SK-N-SH (cell line): ENCODE measurements at regions not wholly inside any gene's neighbourhood (a gene's known extent, or its start where the extent isn't known, plus 50 kb on each side); places are given as distances from the start of the nearest gene placed in this dataset.

Source experiments
- CTCF ChIA-PET: fragments of 300-600, 350-600 bp; formaldehyde crosslinking; extraction: SDS; loops from one replicate; lab custom pipeline; 2021; lab: Yijun Ruan, JAX
- POLR2A ChIA-PET: fragments of 350-600 bp; sonication (Branson Sonifier 250); formaldehyde crosslinking; extraction: SDS; loops from one replicate; lab custom pipeline; 2020; ENCODE audit warnings: antibody characterized with exemption, inconsistent platforms; lab: Yijun Ruan, JAX
- DNase-seq: peaks from one replicate; pipeline ENCODE4 v3.0.0; 2012
- H2AFZ ChIP-seq: fragments of 200-600 bp; sonication (generic); 2 replicates; pipeline ENCODE4 v1.8.1; 2016; ENCODE audit warnings: antibody characterized with exemption, mild to moderate bottlenecking, low read depth
- H3F3A ChIP-seq: fragments of 200-600 bp; sonication (generic); replicated peaks from 2 replicates; pipeline ENCODE3; 2016; ENCODE audit warnings: antibody characterized with exemption, mild to moderate bottlenecking; ENCODE audit not compliant: insufficient read depth
- H3K27ac ChIP-seq, 2 experiments: fragments of 200-500 bp in 1 of 2; fragments of 200-600 bp in 1 of 2; sonication (Bioruptor generic) in 1 of 2; sonication (generic), shearing (Covaris generic) in 1 of 2; 2 replicates each; pipeline versions ENCODE4 v1.5.1 to v1.6.1; 2014 to 2016; ENCODE audit warnings: low read depth in 2 of 2, inconsistent platforms in 1 of 2, low read length in 1 of 2, mild to moderate bottlenecking in 1 of 2, mixed read lengths in 1 of 2
- H3K27me3 ChIP-seq: fragments of 200-600 bp; sonication (generic), shearing (Covaris generic); 2 replicates; pipeline ENCODE4 v1.6.1; 2016; ENCODE audit warnings: mixed run types; ENCODE audit not compliant: insufficient read depth
- H3K36me3 ChIP-seq, 2 experiments: fragments of 200-500 bp in 1 of 2; fragments of 200-600 bp in 1 of 2; sonication (Bioruptor generic) in 1 of 2; sonication (generic) in 1 of 2; replicated peaks in 1 of 2; 2 replicates each; pipeline versions ENCODE3 to v1.5.1; 2014 to 2016; ENCODE audit warnings: low read length in 1 of 2, mild to moderate bottlenecking in 1 of 2; ENCODE audit not compliant: insufficient read depth in 2 of 2, control insufficient read depth in 1 of 2
- H3K4me1 ChIP-seq, 2 experiments: fragments of 200-500 bp in 1 of 2; fragments of 200-600 bp in 1 of 2; sonication (Bioruptor generic) in 1 of 2; sonication (generic), shearing (Covaris generic) in 1 of 2; 2 replicates each; pipeline versions ENCODE4 v1.5.1 to v1.6.1; 2014 to 2016; ENCODE audit warnings: low read depth in 1 of 2, low read length in 1 of 2, mixed run types in 1 of 2; ENCODE audit not compliant: insufficient read depth in 2 of 2, control insufficient read depth in 1 of 2
- H3K4me2 ChIP-seq: fragments of 200-600 bp; sonication (generic), shearing (Covaris generic); 2 replicates; pipeline ENCODE4 v1.6.1; 2017; ENCODE audit warnings: mixed run types
- H3K4me3 ChIP-seq, 2 experiments: fragments of 200-500 bp in 1 of 2; fragments of 200-600 bp in 1 of 2; sonication (Bioruptor generic) in 1 of 2; sonication (generic), shearing (Covaris generic) in 1 of 2; 2 replicates each; pipeline versions ENCODE4 v1.5.1 to v1.8.1; 2014 to 2016; ENCODE audit warnings: low read depth in 2 of 2, inconsistent platforms in 1 of 2, low read length in 1 of 2, mild to moderate bottlenecking in 1 of 2, mixed read lengths in 1 of 2, moderate library complexity in 1 of 2
- H3K79me2 ChIP-seq: fragments of 200-600 bp; sonication (generic); 2 replicates; pipeline ENCODE4 v1.8.1; 2017; ENCODE audit warnings: mild to moderate bottlenecking; ENCODE audit not compliant: insufficient read depth
- H3K9ac ChIP-seq: fragments of 200-600 bp; sonication (generic); 2 replicates; pipeline ENCODE4 v1.6.1; 2017; ENCODE audit warnings: mixed run types
- H3K9me2 ChIP-seq: fragments of 200-600 bp; sonication (generic); 2 replicates; pipeline ENCODE4 v1.6.1; 2017; ENCODE audit warnings: mixed run types
- H3K9me3 ChIP-seq: fragments of 200-600 bp; sonication (generic); 2 replicates; pipeline ENCODE4 v1.6.1; 2017; ENCODE audit warnings: mixed run types, mild to moderate bottlenecking, moderate library complexity
- H4K20me1 ChIP-seq: fragments of 200-600 bp; sonication (generic); 2 replicates; pipeline ENCODE4 v1.6.1; 2017; ENCODE audit warnings: mild to moderate bottlenecking, mixed run types; ENCODE audit not compliant: insufficient read depth
- ELF1 ChIP-seq: IDR thresholded peaks from 2 replicates; pipeline ENCODE4 v1.4.0; 2012
- EZH2phosphoT487 ChIP-seq: fragments of 200-600 bp; sonication (generic); IDR thresholded peaks from 2 replicates; pipeline ENCODE4 v1.6.1; 2017; ENCODE audit warnings: low read depth, mixed run types, mild to moderate bottlenecking, antibody characterized with exemption, moderate library complexity, borderline replicate concordance
- GATA2 ChIP-seq: sonication (generic); formaldehyde crosslinking; IDR thresholded peaks from 2 replicates; pipeline ENCODE4 v1.5.0; 2020; ENCODE audit warnings: mild to moderate bottlenecking, missing genetic modification reagents
- IRF3 ChIP-seq: fragments of 150-350 bp; IDR thresholded peaks from 2 replicates; pipeline ENCODE4 v1.6.1; 2016; ENCODE audit warnings: mild to moderate bottlenecking, low read depth, low read length
- MEF2A ChIP-seq: IDR thresholded peaks from 2 replicates; pipeline ENCODE4 v1.4.0; 2012; ENCODE audit warnings: low read depth, borderline replicate concordance
- MXI1 ChIP-seq: IDR thresholded peaks from 2 replicates; pipeline ENCODE4 v1.6.1; 2012; ENCODE audit warnings: mild to moderate bottlenecking, low read depth, low read length, improper control_type of control experiment
- NFIC ChIP-seq: IDR thresholded peaks from 2 replicates; pipeline ENCODE4 v1.4.0; 2012; ENCODE audit warnings: borderline replicate concordance
- NRF1 ChIP-seq: IDR thresholded peaks from 2 replicates; pipeline ENCODE4 v1.6.1; 2012; ENCODE audit warnings: low read depth, mild to moderate bottlenecking, low read length
- PBX3 ChIP-seq: IDR thresholded peaks from 2 replicates; pipeline ENCODE4; 2012
- POLR2AphosphoS5 ChIP-seq: IDR thresholded peaks from 2 replicates; pipeline ENCODE4 v1.6.1; 2012; ENCODE audit warnings: low read depth, low read length
- SIN3A ChIP-seq: IDR thresholded peaks from 2 replicates; pipeline ENCODE4 v1.6.1; 2012; ENCODE audit warnings: low read depth, mild to moderate bottlenecking, low read length, moderate library complexity, borderline replicate concordance
- TAF1 ChIP-seq: IDR thresholded peaks from 2 replicates; pipeline ENCODE4 v1.6.1; 2012; ENCODE audit warnings: low read depth, mild to moderate bottlenecking, low read length, moderate library complexity, borderline replicate concordance
- TCF12 ChIP-seq: IDR thresholded peaks from 2 replicates; pipeline ENCODE4 v1.4.0; 2012
- WGBS: methylation state at CpG from one replicate; pipeline ENCODE4 v1.1.6; 2017; ENCODE audit warnings: low lambda C conversion rate; 5-methylcytosine and 5-hydroxymethylcytosine counted together
- TF ChIP-seq, protein P1 (sequence below): IDR thresholded peaks from 2 replicates; pipeline ENCODE4 v1.6.1; 2012; ENCODE audit warnings: mild to moderate bottlenecking, low read depth, low read length, moderate library complexity
- TF ChIP-seq, protein P2 (sequence below): IDR thresholded peaks from 2 replicates; pipeline ENCODE4 v1.4.0; 2012; ENCODE audit warnings: low read depth, borderline replicate concordance
- TF ChIP-seq, protein P3 (sequence below): IDR thresholded peaks from 2 replicates; pipeline ENCODE4 v1.4.0; 2012; ENCODE audit warnings: low read depth

- Histone ChIP-seq H4K20me1 (no peaks in the 10 kb centered on the region), H3K9me2 (peaks cover 4% of the 10 kb centered on the region; the same call in 1 of the 2 replicates), H3K4me2 (no peak overlapping the region), H3K9ac (no peak overlapping the region), H3K9me3 (no peaks in the 10 kb centered on the region), H3K4me1 (no peaks in the 10 kb centered on the region), H3K79me2 (no peaks in the 10 kb centered on the region), H3K4me3 (no peak overlapping the region), H3K36me3 (no peaks in the 10 kb centered on the region), H3K27me3 (no peaks in the 10 kb centered on the region), H2AFZ (no peak overlapping the region), H3F3A (no peaks in the 10 kb centered on the region), H3K27ac (no peak overlapping the region)
- 6% methylated on average over 1 of the region's 1 CpG for WGBS
- POLR2A ChIA-PET: no interaction called here
- no peak for DNase-seq
- TF ChIP-seq, protein P1, sequence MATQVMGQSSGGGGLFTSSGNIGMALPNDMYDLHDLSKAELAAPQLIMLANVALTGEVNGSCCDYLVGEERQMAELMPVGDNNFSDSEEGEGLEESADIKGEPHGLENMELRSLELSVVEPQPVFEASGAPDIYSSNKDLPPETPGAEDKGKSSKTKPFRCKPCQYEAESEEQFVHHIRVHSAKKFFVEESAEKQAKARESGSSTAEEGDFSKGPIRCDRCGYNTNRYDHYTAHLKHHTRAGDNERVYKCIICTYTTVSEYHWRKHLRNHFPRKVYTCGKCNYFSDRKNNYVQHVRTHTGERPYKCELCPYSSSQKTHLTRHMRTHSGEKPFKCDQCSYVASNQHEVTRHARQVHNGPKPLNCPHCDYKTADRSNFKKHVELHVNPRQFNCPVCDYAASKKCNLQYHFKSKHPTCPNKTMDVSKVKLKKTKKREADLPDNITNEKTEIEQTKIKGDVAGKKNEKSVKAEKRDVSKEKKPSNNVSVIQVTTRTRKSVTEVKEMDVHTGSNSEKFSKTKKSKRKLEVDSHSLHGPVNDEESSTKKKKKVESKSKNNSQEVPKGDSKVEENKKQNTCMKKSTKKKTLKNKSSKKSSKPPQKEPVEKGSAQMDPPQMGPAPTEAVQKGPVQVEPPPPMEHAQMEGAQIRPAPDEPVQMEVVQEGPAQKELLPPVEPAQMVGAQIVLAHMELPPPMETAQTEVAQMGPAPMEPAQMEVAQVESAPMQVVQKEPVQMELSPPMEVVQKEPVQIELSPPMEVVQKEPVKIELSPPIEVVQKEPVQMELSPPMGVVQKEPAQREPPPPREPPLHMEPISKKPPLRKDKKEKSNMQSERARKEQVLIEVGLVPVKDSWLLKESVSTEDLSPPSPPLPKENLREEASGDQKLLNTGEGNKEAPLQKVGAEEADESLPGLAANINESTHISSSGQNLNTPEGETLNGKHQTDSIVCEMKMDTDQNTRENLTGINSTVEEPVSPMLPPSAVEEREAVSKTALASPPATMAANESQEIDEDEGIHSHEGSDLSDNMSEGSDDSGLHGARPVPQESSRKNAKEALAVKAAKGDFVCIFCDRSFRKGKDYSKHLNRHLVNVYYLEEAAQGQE: no peak
- TF ChIP-seq EZH2phosphoT487 (no peak), POLR2AphosphoS5 (no peak), MXI1 (no peak), NRF1 (no peak), GATA2 (no peak), IRF3 (no peak), PBX3 (no peak), TCF12 (no peak), SIN3A (no peak)
- TF ChIP-seq, protein P2, sequence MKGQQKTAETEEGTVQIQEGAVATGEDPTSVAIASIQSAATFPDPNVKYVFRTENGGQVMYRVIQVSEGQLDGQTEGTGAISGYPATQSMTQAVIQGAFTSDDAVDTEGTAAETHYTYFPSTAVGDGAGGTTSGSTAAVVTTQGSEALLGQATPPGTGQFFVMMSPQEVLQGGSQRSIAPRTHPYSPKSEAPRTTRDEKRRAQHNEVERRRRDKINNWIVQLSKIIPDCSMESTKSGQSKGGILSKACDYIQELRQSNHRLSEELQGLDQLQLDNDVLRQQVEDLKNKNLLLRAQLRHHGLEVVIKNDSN: no peak
- CTCF ChIA-PET: no interaction called here
These were observed 781.7 kb downstream of the TRHDE start for GRCh38 chr12:73053893-73054292.

DNA sequence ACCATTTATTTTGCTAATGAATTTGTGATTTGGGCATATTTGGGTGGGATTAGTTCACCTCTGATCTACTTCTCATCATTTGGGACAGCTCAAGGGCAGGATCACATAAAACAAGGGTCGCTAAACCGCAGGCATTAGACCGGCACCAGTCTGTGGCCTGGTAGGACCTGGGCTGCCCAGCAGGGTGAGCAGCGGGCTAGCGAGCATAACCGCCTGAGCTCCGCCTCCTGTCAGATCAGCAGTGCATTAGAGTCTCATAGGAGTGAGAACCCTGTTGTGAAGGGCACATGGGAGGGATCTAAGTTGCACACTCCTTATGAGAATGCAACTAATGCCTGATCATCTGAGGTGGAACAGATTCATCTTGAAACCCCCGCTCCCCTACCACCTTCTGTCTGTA is 785.3 kb downstream of the TRHDE start:
- Histone ChIP-seq H4K20me1 (no peaks in the 10 kb centered on the region), H3F3A (no peaks in the 10 kb centered on the region), H3K27me3 (no peaks in the 10 kb centered on the region), H3K4me3 (no peak overlapping the region), H3K9me2 (no peaks in the 10 kb centered on the region), H3K9me3 (no peaks in the 10 kb centered on the region), H2AFZ (no peak overlapping the region), H3K36me3 (no peaks in the 10 kb centered on the region), H3K9ac (no peak overlapping the region), H3K79me2 (no peaks in the 10 kb centered on the region), H3K4me1 (no peaks in the 10 kb centered on the region), H3K4me2 (no peak overlapping the region), H3K27ac (no peak overlapping the region)
- peak; percentile 3 for DNase-seq
- ChIA-PET CTCF (no interaction called here), POLR2A (no interaction called here)
- TF ChIP-seq EZH2phosphoT487 (no peak), MEF2A (no peak), NFIC (no peak), IRF3 (no peak), MXI1 (no peak), ELF1 (no peak), PBX3 (no peak), TAF1 (no peak)
- TF ChIP-seq, protein P3, sequence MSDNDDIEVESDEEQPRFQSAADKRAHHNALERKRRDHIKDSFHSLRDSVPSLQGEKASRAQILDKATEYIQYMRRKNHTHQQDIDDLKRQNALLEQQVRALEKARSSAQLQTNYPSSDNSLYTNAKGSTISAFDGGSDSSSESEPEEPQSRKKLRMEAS: no peak
- 66% methylated on average over 6 of the region's 8 CpGs for WGBS
